ENCODE measurements at regions not wholly inside any gene's neighbourhood (a gene's known extent, or its start where the extent isn't known, plus 50 kb on each side); places are given as distances from the start of the nearest gene placed in this dataset.

GRCh38 chr9:626596-626995 lies 214.9 kb upstream of the DMRT1 start:
- peak overlapping the region in 4 of 5 donors; percentile 7 to 56 (median 50) for H3K27ac ChIP-seq
- H3K27me3 ChIP-seq, result no peaks in the 10 kb centered on the region
- no peaks in the 10 kb centered on the region for H3K9me3 ChIP-seq
- 59 to 78% (median 76%) methylated on average over 3 of the region's 3 CpGs for WGBS, 5 donors
- intact Hi-C loops (cut with DNase I; ENCODE audit: low total_unique reads), result no loop called here
- TF ChIP-seq POLR2A (IDR thresholded peaks at IDR 0.05) (no peak), POLR2AphosphoS5 (IDR thresholded peaks at IDR 0.05) (peak in 1 of 3 donors; percentile 4)
- peaks cover 0 to 38% (median 13%) of the 10 kb centered on the region in 4 donors for H3K4me1 ChIP-seq
- DNase-seq, result no peak
- H3K4me3 ChIP-seq, result no peak overlapping the region
- H3K36me3 ChIP-seq, result no peaks in the 10 kb centered on the region

- H3K4me3 ChIP-seq, result no peak overlapping the region
- peak overlapping the region in 4 of 5 donors; percentile 7 to 56 (median 50) for H3K27ac ChIP-seq
- WGBS, 5 donors, result 57 to 78% (median 64%) methylated on average over 2 of the region's 2 CpGs
- no peak for TF ChIP-seq CTCF (IDR thresholded peaks at IDR 0.05)
- no peak for TF ChIP-seq POLR2AphosphoS5 (IDR thresholded peaks at IDR 0.05)
- TF ChIP-seq POLR2A (IDR thresholded peaks at IDR 0.05), result no peak
- TF ChIP-seq EP300 (IDR thresholded peaks at IDR 0.05), result no peak
- intact Hi-C loops (cut with DNase I; ENCODE audit: low total_unique reads), result no loop called here
- H3K4me1 ChIP-seq, result peaks cover 0 to 37% (median 13%) of the 10 kb centered on the region in 4 donors
- DNase-seq, result no peak
- H3K9me3 ChIP-seq, result no peaks in the 10 kb centered on the region
- H3K27me3 ChIP-seq, result no peaks in the 10 kb centered on the region
- H3K36me3 ChIP-seq, result no peaks in the 10 kb centered on the region
These were observed 214.0 kb upstream of the DMRT1 start for GRCh38 chr9:627336-627970.

- Histone ChIP-seq H3K27ac (no peak overlapping the region), H3K27me3 (no peaks in the 10 kb centered on the region), H3K4me3 (no peak overlapping the region), H3K9me3 (no peaks in the 10 kb centered on the region), H3K36me3 (no peaks in the 10 kb centered on the region), H3K4me1 (peaks cover 0 to 37% (median 13%) of the 10 kb centered on the region in 4 donors)
- DNase-seq, result no peak
- intact Hi-C loops (cut with DNase I; ENCODE audit: low total_unique reads), result no loop called here
- WGBS, 5 donors, result 49 to 73% (median 57%) methylated on average over 3 of the region's 3 CpGs
- TF ChIP-seq EP300 (IDR thresholded peaks at IDR 0.05) (no peak), CTCF (IDR thresholded peaks at IDR 0.05) (no peak), POLR2A (IDR thresholded peaks at IDR 0.05) (no peak), POLR2AphosphoS5 (IDR thresholded peaks at IDR 0.05) (no peak)
These were observed 212.4 kb upstream of the DMRT1 start for GRCh38 chr9:629146-629545.

GRCh38 chr9:630817-631216 lies 210.7 kb upstream of the DMRT1 start:
- no peaks in the 10 kb centered on the region for H3K36me3 ChIP-seq
- no peaks in the 10 kb centered on the region for H3K9me3 ChIP-seq
- H3K27me3 ChIP-seq, result no peaks in the 10 kb centered on the region
- 90 to 94% (median 93%) methylated on average over 7 of the region's 7 CpGs for WGBS, 5 donors
- H3K4me1 ChIP-seq, result peaks cover 0 to 24% (median 9%) of the 10 kb centered on the region in 4 donors
- no peak for TF ChIP-seq EP300 (IDR thresholded peaks at IDR 0.05)
- no peak overlapping the region for H3K27ac ChIP-seq
- DNase-seq, result no peak
- intact Hi-C loops (cut with DNase I; ENCODE audit: low total_unique reads), result no loop called here
- H3K4me3 ChIP-seq, result no peak overlapping the region

- peaks cover 0 to 17% (median 8%) of the 10 kb centered on the region in 4 donors for H3K4me1 ChIP-seq
- no peaks in the 10 kb centered on the region for H3K27me3 ChIP-seq
- intact Hi-C loops (cut with DNase I; ENCODE audit: low total_unique reads), result no loop called here
- H3K9me3 ChIP-seq, result no peaks in the 10 kb centered on the region
- no peak for TF ChIP-seq EP300 (IDR thresholded peaks at IDR 0.05)
- WGBS, 5 donors, result 61 to 85% (median 78%) methylated on average over 1 of the region's 1 CpG
- H3K27ac ChIP-seq, result no peak overlapping the region
- no peaks in the 10 kb centered on the region for H3K36me3 ChIP-seq
- H3K4me3 ChIP-seq, result no peak overlapping the region
- no peak for DNase-seq
These were observed 209.9 kb upstream of the DMRT1 start for GRCh38 chr9:631596-631995.

- TF ChIP-seq POLR2AphosphoS5 (IDR thresholded peaks at IDR 0.05) (no peak), CTCF (IDR thresholded peaks at IDR 0.05) (no peak), POLR2A (IDR thresholded peaks at IDR 0.05) (no peak), EP300 (IDR thresholded peaks at IDR 0.05) (no peak)
- Histone ChIP-seq H3K4me1 (peaks cover 0 to under 1% (median 0%) of the 10 kb centered on the region in 4 donors), H3K27ac (no peak overlapping the region), H3K27me3 (no peaks in the 10 kb centered on the region), H3K4me3 (no peak overlapping the region), H3K36me3 (no peaks in the 10 kb centered on the region), H3K9me3 (no peaks in the 10 kb centered on the region)
- intact Hi-C loops (cut with DNase I; ENCODE audit: low total_unique reads), result no loop called here
- DNase-seq, result no peak
- WGBS, 5 donors, result 69 to 100% (median 95%) methylated on average over 1 of the region's 1 CpG
These were observed 208.0 kb upstream of the DMRT1 start for GRCh38 chr9:633461-633860.
